CD4-positive, alpha-beta T cell (primary cell): ENCODE measurements at regions not wholly inside any gene's neighbourhood (a gene's known extent, or its start where the extent isn't known, plus 50 kb on each side); places are given as distances from the start of the nearest gene placed in this dataset.

ENCODE experiments used
- ATAC-seq: fragments of 200-7000 bp; cut with Tn5 transposase; one replicate; pipeline ENCODE4 v1.10.0; 2022; ENCODE audit warnings: mild to moderate bottlenecking; ENCODE audit not compliant: poor library complexity
- CTCF ChIA-PET: fragments of 350-600 bp; sonication (Branson Sonifier 250); formaldehyde crosslinking; loops from one replicate; lab custom pipeline; 2021; ENCODE audit warnings: antibody characterized with exemption, inconsistent platforms; lab: Charles Lee
- POLR2A ChIA-PET: fragments of 350-600 bp; sonication (Branson Sonifier 250); formaldehyde crosslinking; loops from one replicate; lab custom pipeline; 2021; ENCODE audit warnings: antibody characterized with exemption, inconsistent platforms; lab: Charles Lee
- DNase-seq, 14 experiments: peaks; one replicate each; pipeline ENCODE4 v3.0.0-alpha.2; 2013 to 2020; ENCODE audit warnings: mixed read lengths in 2 of 14
- H3K27ac ChIP-seq, 2 donors: one replicate each; pipeline versions ENCODE4 v1.5.1 to v1.7.0; 2013; ENCODE audit warnings: low read length in 2 of 2, low read depth in 1 of 2, mild to moderate bottlenecking in 1 of 2
- H3K27me3 ChIP-seq, 2 experiments: 1 replicate in 1 of 2; 2 replicates in 1 of 2; pipeline versions ENCODE4 v1.6.1 to v1.7.0; 2013; ENCODE audit warnings: low read length in 2 of 2, control low read depth in 1 of 2, mild to moderate bottlenecking in 1 of 2, moderate library complexity in 1 of 2; ENCODE audit not compliant: insufficient read depth in 2 of 2, control insufficient read depth in 1 of 2
- H3K36me3 ChIP-seq: one replicate; pipeline ENCODE4 v1.6.1; 2013; ENCODE audit warnings: low read length, control low read depth; ENCODE audit not compliant: insufficient read depth
- H3K4me1 ChIP-seq: one replicate; pipeline ENCODE4 v1.6.1; 2013; ENCODE audit warnings: low read length, control low read depth; ENCODE audit not compliant: insufficient read depth
- H3K4me3 ChIP-seq: one replicate; pipeline ENCODE4 v1.5.1; 2013; ENCODE audit warnings: mild to moderate bottlenecking, low read length, moderate library complexity
- H3K9me3 ChIP-seq, 2 experiments: 1 replicate in 1 of 2; 2 replicates in 1 of 2; pipeline versions ENCODE4 v1.6.1 to v1.7.0; 2013; ENCODE audit warnings: low read length in 2 of 2, mild to moderate bottlenecking in 2 of 2, control low read depth in 1 of 2, moderate library complexity in 1 of 2; ENCODE audit not compliant: control insufficient read depth in 1 of 2, insufficient read depth in 1 of 2
- H3K27ac Mint-ChIP-seq: one replicate; pipeline ENCODE4 v1.8.0; 2020; ENCODE audit warnings: mixed read lengths
- H3K27me3 Mint-ChIP-seq: one replicate; pipeline ENCODE4 v1.8.0; 2021; ENCODE audit warnings: mixed read lengths
- H3K36me3 Mint-ChIP-seq: one replicate; pipeline ENCODE4 v1.8.0; 2021; ENCODE audit warnings: low read depth, mixed read lengths
- H3K4me1 Mint-ChIP-seq: one replicate; pipeline ENCODE4 v1.8.0; 2021; ENCODE audit warnings: low read depth, mixed read lengths
- H3K4me3 Mint-ChIP-seq: one replicate; pipeline ENCODE4 v1.8.0; 2020; ENCODE audit warnings: mild to moderate bottlenecking, mixed read lengths
- H3K9me3 Mint-ChIP-seq: one replicate; pipeline ENCODE4 v1.8.0; 2020; ENCODE audit warnings: mixed read lengths
- CTCF ChIP-seq: fragments of 200-600 bp; IDR thresholded peaks from one replicate; pipeline ENCODE4 v1.8.0; 2022; ENCODE audit warnings: antibody characterized with exemption, mild to moderate bottlenecking
- intact Hi-C, 2 experiments: fragments of 100-400 bp; cut with DNase I in 1 of 2; cut with micrococcal nuclease in 1 of 2; formaldehyde crosslinking; loops; one replicate each; pipeline versions ENCODE4 v1.15.1 to v1.9.0; 2023 to 2025; cut with DNase I, micrococcal nuclease

- DNase-seq (no peak), ATAC-seq (no peak)
- H3K9me3 Mint-ChIP-seq = peaks cover 2% of the 10 kb centered on the region
- Histone ChIP-seq H3K27ac (no peak overlapping the region), H3K27me3 (no peaks in the 10 kb centered on the region), H3K4me1 (no peaks in the 10 kb centered on the region), H3K4me3 (no peak overlapping the region), H3K36me3 (no peaks in the 10 kb centered on the region), H3K9me3 (no peaks in the 10 kb centered on the region)
- H3K4me3 Mint-ChIP-seq = no peak overlapping the region
- CTCF ChIA-PET = no interaction called here
- intact Hi-C loops = no loop called here
- H3K27me3 Mint-ChIP-seq = no peaks in the 10 kb centered on the region
- no peaks in the 10 kb centered on the region for H3K4me1 Mint-ChIP-seq
- H3K36me3 Mint-ChIP-seq = no peaks in the 10 kb centered on the region
- POLR2A ChIA-PET = no interaction called here
- no peak for TF ChIP-seq CTCF
- H3K27ac Mint-ChIP-seq = no peak overlapping the region
Measured at GRCh38 chr13:80528733-80529132, 187.8 kb upstream of the SPRY2 start.

DNA sequence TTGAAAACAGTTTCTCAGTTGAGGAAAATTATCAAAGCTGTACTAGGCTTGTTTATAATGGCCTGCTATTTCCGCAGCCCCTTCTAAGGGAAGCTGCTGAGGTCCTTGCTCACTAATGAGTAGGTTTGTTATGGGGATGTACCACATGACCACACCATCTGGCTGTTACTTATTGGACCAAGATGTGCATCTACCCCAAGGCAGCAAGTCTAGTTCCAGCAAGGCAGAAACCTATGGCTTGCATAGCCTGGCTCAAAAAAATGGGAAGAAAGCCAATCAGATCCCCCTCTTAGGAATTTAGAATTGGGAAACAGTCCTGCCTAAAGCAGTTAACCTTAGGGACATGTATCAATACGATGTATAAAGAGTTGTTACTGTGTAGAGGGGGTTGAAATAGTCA lies 186.5 kb upstream of the SPRY2 start:
- H3K4me1 Mint-ChIP-seq = no peaks in the 10 kb centered on the region
- H3K36me3 Mint-ChIP-seq = no peaks in the 10 kb centered on the region
- no peaks in the 10 kb centered on the region for H3K27me3 Mint-ChIP-seq
- no peak overlapping the region for H3K4me3 Mint-ChIP-seq
- Histone ChIP-seq H3K9me3 (no peaks in the 10 kb centered on the region), H3K27ac (no peak overlapping the region), H3K27me3 (no peaks in the 10 kb centered on the region), H3K36me3 (no peaks in the 10 kb centered on the region), H3K4me3 (no peak overlapping the region), H3K4me1 (no peaks in the 10 kb centered on the region)
- ChIA-PET POLR2A (no interaction called here), CTCF (no interaction called here)
- DNase-seq (no peak), ATAC-seq (no peak)
- intact Hi-C loops = no loop called here
- TF ChIP-seq CTCF = no peak
- H3K9me3 Mint-ChIP-seq = peaks cover 5% of the 10 kb centered on the region
- no peak overlapping the region for H3K27ac Mint-ChIP-seq

DNA sequence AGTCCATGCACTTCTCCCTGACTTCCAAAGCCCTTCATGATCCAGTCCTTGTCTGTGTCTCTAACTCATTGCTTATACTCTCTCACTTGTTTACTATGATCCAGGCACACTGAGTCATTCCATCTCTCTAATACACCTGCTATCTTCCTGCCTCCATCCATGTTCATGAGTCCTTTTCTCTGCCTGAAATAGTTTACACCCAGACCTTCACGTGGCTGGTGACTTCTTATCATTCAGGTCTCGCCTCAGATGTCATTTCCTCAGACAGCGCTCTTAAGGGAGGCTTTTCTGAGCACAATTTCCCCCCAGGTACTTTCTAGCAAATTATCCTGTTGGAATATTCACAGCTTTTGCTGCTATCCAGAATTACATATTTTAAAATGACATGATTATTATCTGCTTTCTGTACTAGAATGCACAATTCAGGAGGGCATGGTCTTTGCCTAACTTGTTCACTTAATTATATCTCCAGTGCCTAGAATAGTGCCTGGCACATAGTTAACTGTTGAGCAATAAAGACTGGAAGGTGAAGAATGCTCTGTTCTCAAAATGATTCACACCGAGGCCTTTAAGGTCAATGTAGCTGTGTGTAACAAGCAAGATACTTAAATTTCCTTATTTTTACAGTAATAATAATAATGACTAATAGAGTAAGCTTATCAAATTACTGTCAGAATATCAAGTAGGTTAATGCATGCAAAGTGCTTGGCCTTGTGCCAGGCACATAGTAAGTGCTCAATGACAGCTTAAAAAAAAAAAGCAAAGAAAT lies 183.7 kb upstream of the SPRY2 start:
- CTCF ChIA-PET = no interaction called here
- no peaks in the 10 kb centered on the region for H3K36me3 ChIP-seq
- POLR2A ChIA-PET = no interaction called here

More for the DNA sequence above, 183.7 kb upstream of the SPRY2 start:
- H3K27ac ChIP-seq = no peak overlapping the region
- H3K27me3 ChIP-seq = no peaks in the 10 kb centered on the region
- no peak overlapping the region for H3K4me3 ChIP-seq
- Mint-ChIP-seq H3K4me3 (no peak overlapping the region), H3K4me1 (no peaks in the 10 kb centered on the region), H3K27ac (no peak overlapping the region), H3K27me3 (no peaks in the 10 kb centered on the region), H3K36me3 (no peaks in the 10 kb centered on the region), H3K9me3 (peaks cover 4% of the 10 kb centered on the region)
- no peak for DNase-seq
- ATAC-seq = no peak
- no peaks in the 10 kb centered on the region for H3K4me1 ChIP-seq
- no peak for TF ChIP-seq CTCF
- H3K9me3 ChIP-seq = no peaks in the 10 kb centered on the region
- intact Hi-C loops = no loop called here
